ENCODE measurements at regions not wholly inside any gene's neighbourhood (a gene's known extent, or its start where the extent isn't known, plus 50 kb on each side); places are given as distances from the start of the nearest gene placed in this dataset.

DNA sequence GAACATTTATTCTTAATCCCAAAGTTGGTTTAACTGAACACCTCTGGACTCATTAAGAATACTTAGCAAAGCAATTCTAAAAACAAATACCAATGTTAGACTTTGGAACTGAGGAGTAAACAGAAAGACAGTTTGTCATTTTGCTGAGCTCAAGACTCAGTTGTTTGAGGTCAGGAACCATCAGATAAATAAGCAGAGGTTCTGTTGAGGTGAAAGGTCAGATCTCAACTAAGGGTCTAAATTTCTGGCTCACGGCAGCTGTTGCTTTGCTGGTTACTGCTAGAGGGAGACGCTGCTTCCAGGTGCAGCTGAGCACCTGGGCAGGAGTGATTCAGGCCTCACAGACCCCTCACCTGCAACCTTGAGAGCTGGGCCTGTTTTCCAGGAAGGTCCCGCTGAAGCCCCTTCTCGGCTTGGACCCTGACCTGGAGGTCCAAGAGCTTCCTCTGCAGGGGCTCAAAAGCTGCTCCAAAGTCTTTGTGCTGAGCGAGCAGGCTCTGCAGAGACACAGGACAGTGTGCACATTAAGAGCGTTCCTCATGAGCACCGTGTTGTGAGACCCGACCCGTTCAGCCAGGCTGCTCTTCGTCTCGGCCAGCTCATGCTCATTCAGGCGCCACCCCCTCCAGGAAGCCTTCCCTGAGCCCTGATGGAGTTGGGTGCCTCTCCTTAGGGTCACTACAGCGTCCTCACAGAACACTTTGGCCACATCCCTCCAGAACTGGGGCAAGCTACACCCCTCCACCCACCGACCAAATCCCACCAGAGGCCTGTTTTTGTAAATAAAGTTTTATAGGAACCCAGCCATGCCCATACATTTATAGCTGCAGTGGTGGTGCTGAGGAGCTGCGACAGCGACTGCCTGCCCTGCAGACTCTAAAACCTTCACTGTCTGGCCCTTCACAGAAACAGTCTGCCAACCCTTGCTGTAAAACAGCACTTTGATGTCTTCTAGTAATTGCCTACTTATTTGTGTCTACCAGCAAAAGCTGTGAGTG lies 72.0 kb downstream of the SYNE3 start:
- TF ChIP-seq CTCF (IDR thresholded peaks at IDR 0.05; ENCODE audit: extremely low read depth, missing control alignments), result no peak
- DNase-seq (ENCODE audit: low spot score), result no peak

GRCh38 chr14:95442633-95443021 lies 73.8 kb downstream of the SYNE3 start:
- peak; percentile 91 for DNase-seq (ENCODE audit: low spot score)
- peak; percentile 79 for TF ChIP-seq CTCF (IDR thresholded peaks at IDR 0.05; ENCODE audit: extremely low read depth, missing control alignments)

- no peak for TF ChIP-seq CTCF (IDR thresholded peaks at IDR 0.05; ENCODE audit: extremely low read depth, missing control alignments)
- no peak for DNase-seq (ENCODE audit: low spot score)
Measured at GRCh38 chr14:95442016-95442632, 74.3 kb downstream of the SYNE3 start.

DNA sequence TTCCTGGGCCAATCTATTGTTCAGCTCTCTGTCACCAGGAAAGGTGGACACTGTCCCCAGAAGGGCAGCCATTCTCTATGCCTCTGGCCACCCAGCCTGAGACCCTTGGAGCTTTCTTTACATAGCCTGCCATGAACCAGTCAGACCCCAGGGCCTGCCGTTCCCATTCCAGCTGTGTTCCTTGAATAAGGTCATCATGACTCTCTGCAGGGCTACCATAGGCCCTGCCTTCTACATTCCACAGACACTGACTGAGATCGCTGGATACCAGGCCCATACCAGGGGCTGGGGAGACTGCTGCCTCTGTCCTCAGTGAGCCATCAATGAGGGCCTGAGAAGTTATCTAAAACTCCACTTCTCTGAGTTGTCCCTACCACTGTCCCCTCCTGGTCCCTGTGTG lies 75.5 kb downstream of the SYNE3 start:
- no peak for TF ChIP-seq CTCF (IDR thresholded peaks at IDR 0.05; ENCODE audit: extremely low read depth, missing control alignments)
- no peak for DNase-seq (ENCODE audit: low spot score)

DNA sequence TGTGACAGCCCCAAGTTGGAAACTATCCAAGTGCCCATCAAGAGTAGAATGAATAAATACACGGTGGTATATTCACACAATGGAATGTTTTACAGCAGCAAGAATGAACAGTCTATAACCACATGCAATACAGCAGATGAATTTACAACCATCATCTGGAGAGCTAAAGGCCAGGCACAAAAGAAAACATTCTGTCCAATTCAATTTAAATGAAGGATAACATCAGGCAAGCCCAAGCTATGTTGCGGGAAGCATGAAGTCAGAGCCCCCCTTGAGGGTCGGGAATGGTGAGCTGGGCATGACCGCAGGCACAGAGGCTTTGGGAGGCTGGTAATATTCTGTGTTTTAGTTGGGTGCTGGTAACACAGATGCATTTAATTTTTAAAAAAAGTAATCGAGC lies 76.0 kb downstream of the SYNE3 start:
- DNase-seq (ENCODE audit: low spot score), result no peak
- TF ChIP-seq CTCF (IDR thresholded peaks at IDR 0.05; ENCODE audit: extremely low read depth, missing control alignments), result no peak

GRCh38 chr14:95439881-95440280 lies 76.6 kb downstream of the SYNE3 start:
- no peak for DNase-seq (ENCODE audit: low spot score)
- no peak for TF ChIP-seq CTCF (IDR thresholded peaks at IDR 0.05; ENCODE audit: extremely low read depth, missing control alignments)

GRCh38 chr14:95437715-95438114 lies 78.7 kb downstream of the SYNE3 start:
- TF ChIP-seq CTCF (IDR thresholded peaks at IDR 0.05; ENCODE audit: extremely low read depth, missing control alignments), result no peak
- DNase-seq (ENCODE audit: low spot score), result no peak

Measured in GM20000 (cell line).